ENCODE measurements at regions not wholly inside any gene's neighbourhood (a gene's known extent, or its start where the extent isn't known, plus 50 kb on each side); places are given as distances from the start of the nearest gene placed in this dataset.

GRCh38 chr3:88807491-88808105 is 299.8 kb upstream of the EPHA3 start (continued):
- TF ChIP-seq SRF (IDR thresholded peaks at IDR 0.05; ENCODE audit: low read depth, low read length) = no peak

Measured in H1 (cell line).